ENCODE measurements at regions not wholly inside any gene's neighbourhood (a gene's known extent, or its start where the extent isn't known, plus 50 kb on each side); places are given as distances from the start of the nearest gene placed in this dataset.
"Not testable (repeated sequence)": the region's sequence is repeated elsewhere in the genome, so short reads cannot be mapped to it uniquely, and the experiment has no call there.

DNA sequence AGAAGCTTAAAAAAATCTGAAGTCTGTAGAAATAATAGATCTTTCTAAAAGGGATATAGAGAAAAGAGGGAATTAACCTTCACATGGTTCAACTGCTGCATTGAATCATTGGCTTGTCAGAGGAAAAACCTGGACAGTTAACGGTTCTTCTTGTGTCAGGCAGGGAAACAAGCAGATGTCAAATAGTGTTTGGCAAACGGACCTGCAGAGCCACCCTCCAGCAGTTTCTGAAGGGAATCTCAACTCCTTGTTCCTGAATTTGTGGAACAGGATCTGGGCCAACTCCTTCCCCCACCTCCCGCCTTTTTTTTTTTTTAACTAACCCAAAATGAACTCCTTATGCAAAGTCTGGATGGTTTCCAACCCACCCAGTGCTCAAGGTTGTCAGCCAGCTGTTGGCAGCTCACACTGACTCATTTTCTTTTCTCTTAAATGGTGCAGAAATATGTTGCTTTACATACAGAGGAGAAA is 187.3 kb downstream of the CAND1 start:
- DNase-seq (ENCODE audit: low read depth in 2 of 2) = no peak

DNA sequence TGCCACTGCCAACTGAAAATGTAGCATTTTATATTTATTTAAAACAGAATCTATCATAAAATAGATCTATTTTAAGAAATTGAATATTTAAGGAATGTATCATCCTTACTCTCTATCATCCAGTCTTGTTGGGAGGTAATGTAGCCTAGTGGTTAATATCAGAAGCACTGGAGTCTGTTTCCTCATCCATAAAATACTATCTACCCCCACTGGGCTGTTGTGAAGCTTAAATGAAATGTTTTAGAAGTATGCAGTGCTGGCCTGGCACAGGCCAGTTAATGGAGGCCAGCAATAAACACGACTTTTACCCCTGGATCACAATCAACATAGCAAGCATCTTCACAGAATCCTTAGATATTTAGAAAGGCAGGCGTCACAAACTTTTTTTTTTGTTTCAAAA is 188.0 kb downstream of the CAND1 start:
- no peak for DNase-seq (ENCODE audit: low read depth in 2 of 2)

DNA sequence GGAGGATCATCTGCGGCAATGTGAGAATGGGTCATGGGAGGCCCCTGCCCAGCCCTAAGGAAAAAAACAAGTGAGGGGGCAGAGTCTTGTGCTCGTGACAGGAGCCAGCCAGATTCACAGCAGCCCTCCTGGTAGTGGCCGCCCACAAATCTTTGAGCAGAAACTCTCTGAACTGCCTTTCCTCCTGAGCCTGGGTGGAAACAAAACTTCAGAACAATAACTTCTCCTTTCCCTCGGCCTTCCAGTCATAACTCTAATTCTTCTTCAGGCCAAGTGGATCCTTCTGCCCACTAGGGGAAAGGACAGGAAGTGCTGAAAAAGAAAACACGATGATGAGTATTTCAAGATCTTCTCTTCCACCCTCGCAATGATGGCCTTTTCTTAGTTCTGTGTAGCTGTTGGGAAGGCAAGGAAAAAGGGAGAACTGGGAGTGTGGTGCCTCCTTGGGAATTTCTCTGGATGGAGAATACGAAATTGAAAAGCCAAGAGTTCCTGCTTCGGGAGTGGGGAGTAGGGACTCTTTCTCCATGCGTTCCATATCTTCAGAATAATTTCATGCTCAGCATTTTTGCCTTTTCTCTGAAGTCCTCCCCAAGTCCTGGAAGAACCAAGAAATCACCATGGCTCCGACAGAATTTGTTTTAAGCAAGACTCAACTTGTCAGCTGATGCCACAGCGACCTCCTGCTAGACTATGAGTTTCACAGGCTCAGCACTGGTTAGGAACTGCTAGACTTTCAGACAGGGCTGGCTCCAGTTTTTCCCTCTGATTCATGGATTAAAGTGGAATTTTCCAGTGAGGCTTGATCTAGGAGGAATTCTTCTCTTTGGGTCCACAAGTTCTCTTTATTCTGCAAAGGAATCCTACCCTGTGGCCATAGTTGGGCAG is 188.9 kb downstream of the CAND1 start:
- no peak for DNase-seq (ENCODE audit: low read depth in 2 of 2)

DNA sequence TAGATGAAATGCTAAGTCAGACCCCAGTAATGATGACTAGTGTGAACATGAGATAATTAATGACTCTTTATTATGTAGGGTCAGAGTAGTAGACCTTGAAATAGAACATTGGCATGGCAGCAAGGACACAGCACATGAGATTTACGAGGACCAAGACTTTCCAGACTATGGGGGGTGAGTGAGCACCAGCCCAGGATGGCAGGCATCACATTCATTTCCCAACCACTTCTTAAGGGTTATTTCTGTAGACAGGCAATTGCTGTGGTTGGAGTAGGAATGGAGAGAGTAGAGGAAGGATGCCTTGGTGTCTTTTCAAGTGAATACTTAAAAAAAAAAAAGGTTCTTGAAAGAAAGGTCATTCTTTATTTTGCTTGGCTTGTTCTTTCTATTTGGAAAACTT is 189.4 kb upstream of the DYRK2 start:
- DNase-seq (ENCODE audit: low read depth in 2 of 2) = no peak

DNA sequence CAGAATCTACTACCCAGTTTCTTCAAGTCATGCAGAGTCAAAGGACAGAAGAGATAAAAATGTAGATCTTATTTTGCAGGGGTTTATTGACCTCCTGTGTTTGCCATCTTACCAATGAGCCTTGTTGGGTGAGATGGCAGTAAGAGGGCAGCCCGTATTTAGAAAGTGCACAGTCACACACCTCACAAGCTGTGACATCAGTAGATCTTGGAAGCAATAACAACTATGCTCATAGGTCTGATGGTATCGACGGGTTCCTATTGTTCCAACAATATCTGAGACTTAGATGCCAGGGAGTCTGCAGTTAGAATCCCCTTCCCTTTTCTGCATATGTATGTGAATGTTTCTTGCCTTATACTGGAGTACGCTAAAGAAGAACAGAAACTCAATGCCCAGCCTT is 189.0 kb upstream of the DYRK2 start:
- no peak for DNase-seq (ENCODE audit: low read depth in 2 of 2)

DNA sequence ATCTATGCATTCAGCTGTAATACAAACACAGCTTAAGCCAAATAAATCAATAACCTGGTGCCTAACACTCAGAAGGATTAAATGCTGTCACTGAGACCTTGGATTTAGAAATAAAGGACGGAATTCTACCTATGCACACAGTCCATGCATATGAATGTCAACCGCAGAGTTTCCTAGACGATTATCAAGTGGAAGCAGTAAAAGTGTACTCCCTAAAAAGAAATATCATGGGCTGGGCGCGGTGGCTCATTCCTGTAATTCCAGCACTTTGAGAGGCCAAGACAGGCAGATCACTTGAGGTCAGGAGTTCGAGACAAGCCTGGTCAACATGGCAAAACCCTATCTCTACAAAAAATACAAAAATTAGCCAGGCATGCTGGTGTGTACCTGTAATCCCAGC is 188.2 kb upstream of the DYRK2 start:
- DNase-seq (ENCODE audit: low read depth in 2 of 2) = no peak

DNA sequence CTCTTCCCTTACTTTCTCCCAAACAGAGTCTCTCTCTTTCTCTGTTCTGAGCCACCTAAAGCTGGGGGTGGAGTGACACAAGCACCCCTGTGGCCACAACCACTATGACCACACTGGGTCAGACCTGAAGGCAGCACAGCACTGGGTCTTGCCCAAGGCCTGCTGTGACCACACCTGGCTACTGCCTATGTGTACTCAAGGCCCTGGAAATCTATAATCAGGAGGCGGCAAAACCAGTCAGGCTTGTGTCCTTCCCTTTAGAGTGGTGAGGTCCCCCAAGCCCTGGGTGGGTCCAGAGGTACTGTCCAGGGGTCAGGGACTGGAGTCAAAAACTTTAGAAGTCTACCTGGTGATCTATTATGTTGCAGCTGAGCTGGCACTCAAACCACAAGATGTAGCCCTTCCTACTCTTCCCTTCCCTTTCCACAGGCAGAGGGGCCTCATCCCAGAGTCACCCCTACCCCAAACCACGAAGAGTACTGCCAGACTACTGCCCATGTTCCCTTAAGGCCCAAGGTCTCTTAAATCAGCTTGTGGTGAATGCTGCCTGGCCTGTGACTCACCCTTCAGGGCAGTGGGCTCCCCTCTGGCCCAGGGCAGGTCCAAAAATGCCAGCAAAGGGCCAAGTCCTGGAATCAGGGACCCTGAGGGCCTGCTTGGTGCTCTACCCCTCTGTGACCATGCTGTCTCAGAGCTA is 179.8 kb upstream of the DYRK2 start:
- no peak for DNase-seq (ENCODE audit: low read depth in 2 of 2)

DNA sequence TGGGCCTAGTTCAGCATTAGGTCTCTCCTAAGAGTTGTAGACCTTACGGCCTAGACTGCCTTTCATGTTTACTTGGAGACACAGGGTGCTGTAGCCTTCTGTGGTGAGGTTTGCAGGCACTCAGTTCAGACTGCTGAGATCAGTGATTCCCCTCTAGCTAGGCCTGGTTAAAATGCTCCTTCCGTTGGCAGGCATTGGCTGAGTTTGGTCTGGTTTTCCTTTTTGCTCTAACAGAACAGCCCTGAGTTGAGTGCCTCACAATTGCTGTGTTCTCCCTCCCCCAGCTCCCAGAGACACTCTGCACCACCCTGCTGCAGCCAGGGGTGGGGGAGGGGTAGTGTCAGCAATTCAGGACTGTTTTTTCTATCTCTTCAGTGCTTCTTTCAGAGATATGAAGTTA is 178.9 kb upstream of the DYRK2 start:
- DNase-seq (ENCODE audit: low read depth in 2 of 2) = no peak

DNA sequence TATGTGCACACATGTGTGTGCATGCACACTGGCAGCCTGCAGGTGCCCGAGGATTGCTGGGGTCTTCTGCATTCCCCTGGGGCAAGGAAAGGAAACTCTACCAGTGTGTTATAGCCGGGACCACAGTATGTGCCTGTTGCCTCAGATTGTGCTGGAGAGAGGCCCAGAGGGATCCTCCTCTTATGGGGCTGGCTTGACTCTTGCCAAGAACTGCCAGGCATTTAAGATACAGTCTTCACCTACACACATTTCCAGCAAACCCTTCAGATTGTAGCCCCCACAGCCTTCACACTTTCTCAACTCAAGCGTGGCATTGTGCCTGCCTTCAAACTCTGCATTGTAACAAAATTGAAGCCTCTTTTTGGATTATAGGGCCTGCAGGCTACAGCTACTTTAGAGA is 176.7 kb upstream of the DYRK2 start:
- DNase-seq (ENCODE audit: low read depth in 2 of 2) = no peak

DNA sequence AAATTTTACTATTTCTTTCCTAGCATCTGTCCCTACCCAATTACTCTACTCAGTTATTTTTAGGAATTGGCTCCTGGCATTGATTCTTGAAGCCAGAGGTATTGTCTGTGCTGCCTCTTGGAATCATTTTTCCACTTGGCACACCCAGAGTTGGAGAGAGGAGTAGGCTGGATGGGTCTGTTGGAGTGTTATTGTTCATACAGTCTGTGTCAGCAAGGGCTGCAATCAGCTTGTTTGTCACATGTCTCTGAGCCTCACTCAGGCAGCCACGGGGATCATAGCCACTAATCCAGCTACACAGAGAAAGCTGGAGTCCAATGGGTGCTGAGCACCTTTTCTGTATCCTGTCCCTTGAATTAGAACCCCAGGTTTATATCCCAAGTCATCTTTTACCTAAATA is 176.0 kb upstream of the DYRK2 start:
- no peak for DNase-seq (ENCODE audit: low read depth in 2 of 2)

DNA sequence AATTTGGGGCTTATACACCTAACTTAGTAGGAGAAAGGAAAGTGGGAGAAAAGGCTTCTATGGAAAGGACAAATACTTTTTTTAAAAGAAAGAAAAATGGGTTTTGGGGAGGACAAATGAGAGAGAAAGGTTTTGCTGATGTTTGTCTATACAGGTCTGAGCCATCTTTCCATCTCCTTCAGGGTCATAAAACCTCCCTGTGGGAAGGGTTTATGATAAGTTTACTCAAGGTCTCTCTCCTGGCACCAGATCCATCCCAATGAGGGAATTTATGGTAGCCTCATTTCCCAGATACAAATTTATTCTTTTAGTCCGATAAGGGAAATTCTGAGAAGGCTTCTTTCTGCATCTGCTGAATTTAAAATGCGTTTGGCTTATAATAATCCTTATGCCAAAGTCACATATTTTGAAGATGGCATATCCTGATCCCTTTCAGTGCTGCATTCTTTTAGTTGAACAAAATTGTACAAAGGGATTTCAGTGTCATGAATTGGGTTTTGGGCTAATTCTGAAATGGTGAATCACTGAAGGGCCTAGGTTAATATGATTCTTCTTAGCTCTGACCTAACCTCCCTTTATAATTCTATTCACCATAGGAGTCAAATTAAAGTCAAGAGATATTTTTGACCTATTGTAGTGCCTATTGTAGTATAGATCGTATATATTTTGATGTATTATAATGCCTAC is 173.5 kb upstream of the DYRK2 start:
- DNase-seq (ENCODE audit: low read depth in 2 of 2) = no peak

DNA sequence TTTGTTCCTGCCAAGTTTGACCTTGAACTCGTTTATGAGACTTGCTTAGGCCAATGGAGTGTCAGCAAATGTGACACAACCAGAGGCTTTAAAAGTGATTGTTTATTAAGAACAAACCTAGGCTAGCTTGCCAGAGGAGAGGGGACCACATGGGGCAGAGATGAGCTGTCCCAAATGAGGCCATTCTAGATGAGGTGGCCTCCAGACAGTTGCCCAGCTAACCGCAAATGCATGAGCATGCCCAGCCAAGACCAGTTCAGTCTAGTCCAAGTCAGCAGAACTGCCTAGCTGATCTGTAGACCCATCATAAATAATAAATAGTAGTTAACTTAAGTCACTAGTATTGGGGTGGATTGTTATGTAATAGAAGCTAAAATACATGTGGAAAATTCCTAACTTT is 172.8 kb upstream of the DYRK2 start:
- no peak for DNase-seq (ENCODE audit: low read depth in 2 of 2)

DNA sequence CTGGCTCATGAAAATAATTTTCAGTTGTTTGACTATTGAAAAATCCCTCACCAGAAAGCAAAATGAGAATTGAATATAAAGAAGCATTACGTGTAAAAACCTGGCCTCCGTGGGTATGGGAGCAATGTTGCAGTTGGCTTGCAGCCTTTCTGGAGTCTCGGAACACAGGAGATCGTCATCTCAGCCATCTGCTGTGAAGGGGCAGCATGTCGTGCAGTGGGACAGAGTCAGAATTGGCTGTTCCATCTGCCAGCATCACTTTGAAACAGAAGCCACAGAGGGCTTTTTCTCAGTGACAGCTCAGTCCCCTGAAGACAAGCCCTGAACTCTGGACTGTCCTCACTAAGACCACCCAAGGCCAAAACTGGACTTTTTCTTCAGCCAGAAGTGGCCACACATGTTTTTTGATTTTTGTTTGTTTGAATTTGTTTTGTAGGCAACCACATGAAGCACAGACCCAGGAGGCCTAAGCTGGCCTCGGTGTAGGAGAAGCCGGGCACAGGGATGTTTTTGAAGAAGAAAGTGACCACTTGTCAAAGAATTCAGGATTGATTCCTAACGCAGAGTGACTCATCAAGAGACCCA is 170.8 kb upstream of the DYRK2 start:
- no peak for DNase-seq (ENCODE audit: low read depth in 2 of 2)

DNA sequence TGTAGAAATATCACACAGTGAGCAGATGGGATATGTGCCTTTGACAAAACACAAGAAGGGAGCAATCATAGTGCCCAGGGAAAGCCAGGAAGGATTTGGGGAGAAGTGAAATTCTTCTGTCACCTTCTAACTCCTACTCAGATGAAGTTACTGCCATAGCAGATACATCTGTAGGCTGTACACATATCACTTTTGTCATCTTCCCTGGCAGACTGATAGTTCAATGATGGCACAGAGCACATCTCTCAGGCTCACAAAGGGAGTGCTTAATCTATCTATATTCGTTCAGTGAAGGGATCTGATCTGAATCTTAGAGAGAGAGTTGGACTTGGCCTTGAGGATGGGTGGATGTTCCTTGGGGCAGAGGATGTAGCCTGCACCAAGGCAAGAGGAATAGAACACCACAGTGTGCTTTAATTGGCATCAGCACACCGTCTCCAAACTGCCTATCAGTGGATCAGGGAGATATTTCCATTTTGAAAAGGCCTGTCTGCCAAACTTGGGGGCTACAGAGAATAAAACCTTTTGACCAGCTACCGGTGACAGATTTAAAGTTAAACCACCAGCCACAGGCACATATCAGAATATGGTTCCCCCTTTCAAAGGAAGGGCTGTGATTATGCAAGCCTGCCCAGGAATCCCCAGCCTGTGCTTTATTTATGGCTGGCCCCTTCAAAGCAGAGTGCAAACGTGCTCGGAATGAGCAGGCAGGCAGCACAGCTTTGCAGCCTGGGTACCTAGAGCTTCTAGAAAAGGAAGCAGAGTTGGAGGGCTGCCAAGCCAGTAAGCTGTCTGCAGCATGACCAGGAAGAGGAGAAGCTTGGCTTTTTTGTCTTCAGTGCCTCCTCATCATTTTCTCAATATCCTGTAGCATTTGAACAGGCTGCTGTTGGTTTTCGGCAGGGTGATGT is 165.5 kb upstream of the DYRK2 start:
- peak; percentile 8 to 13 for DNase-seq (ENCODE audit: low read depth in 2 of 2)

DNA sequence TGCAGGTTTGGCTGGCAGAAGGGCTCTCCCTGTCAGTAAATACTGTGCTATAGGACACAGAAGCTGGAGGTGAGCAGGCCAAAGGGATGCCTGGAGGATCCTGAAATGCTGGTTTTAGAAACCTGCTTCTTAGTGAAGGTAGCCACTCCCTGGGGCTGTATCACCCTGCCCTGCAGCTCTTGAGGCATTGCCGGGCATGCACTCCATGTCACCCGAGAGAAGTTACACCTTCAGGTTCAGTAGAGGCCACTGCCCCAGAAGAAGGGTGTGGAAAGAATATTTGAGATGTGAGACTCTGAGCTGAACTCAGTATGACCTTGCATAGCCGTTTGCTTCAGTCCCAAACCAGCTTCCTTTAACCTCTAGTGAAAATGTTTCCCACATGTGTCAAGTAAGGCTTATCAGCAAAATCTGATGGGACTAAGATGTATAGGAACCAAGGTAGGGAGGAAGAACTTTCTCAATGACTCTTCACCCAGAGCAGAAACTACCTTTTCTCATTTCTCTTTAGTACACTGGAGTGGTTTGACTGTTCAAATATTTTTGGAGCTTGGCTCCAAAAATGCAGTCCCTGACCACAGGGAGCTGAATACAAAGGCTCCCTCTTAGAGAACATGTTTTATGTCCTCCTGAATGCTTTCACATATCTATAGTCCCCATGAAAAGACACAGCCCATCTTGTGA is 164.5 kb upstream of the DYRK2 start:
- no peak for DNase-seq (ENCODE audit: low read depth in 2 of 2)

DNA sequence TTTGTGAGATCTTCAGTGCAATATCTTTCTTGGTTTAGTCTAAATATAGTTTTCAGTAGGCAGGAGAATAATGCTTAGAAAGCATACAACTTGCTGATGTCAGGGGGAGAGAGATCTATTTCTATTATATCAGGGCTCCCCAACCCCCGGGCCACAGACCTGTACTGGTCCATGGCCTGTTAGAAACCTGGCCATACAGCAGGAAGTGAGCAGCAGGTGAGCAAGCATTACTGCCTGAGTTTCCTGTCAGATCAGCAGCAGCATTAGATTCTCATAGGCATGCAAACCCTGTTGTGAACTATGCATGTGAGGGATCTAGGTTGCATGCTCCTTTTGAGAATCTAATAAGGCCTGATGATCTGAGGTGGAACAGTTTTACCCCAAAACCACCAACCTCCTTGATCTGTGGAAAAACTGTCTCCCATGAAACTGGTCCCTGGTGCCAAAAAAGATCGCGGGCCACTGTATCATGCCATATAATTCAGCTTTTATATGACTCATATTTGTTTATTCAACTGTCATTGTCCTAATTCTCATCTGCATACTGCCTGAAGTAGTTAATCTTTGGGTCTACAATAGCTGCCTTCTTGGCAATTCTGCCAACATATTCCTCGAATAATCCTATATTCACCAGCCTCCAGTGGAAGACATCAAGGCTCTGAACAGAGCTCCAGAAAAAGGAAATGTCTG is 163.6 kb upstream of the DYRK2 start:
- DNase-seq (ENCODE audit: low read depth in 2 of 2) = no peak

DNA sequence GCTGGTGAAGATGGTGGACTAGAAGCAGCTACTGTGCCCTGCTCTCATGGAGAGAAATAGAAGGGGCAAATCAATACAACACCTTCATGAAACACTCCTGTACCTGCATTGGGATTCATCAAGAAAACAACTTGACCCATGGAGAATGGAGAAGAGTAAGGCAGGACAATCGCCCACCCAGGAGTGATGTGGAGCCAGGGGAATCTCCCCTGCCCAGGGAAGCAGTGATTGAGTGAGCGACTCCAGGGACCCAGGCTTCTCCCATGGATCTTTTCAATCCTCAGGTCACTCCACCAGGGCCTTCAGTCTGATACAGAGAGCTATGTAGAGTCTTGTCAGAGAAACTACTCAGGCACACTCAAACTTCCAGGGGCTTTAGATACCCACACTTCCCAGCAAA is 161.9 kb upstream of the DYRK2 start:
- DNase-seq (ENCODE audit: low read depth in 2 of 2) = no peak

DNA sequence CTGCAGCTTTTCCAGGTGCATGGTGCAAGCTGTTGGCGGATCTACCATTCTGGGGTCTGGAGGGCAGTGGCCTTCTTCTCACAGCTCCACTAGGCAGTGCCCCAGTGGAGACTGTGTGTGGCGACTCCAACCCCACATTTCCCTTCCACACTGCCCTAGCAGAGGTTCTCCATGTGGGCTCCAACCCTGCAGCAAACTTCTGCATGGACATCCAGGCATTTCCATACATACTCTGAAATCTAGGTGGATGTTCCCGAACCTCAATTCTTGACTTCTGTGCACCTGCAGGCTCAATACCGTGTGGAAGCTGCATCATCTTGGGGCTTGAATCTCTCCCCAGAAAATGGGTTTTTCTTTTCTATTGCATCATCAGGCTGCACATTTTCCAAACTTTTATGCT is 160.2 kb upstream of the DYRK2 start:
- DNase-seq (ENCODE audit: low read depth in 2 of 2) = not testable (repeated sequence)

DNA sequence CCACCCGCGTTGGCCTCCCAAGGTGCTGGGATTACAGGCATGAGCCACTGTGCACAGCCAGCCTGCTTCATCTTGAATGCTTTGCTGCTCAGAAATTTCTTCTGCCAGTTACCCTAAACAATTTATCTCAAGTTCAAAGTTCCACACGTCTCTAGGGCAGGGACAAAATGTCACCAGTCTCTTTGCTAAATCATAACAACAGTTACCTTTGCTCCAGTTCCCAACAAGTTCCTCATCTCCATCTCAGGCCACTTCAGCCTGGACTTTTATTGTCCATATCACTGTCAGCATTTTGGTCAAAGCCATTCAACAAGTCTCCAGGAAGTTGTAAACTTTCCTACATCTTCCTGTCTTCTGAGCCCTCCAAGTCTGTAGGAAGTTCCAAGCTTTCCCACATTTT is 159.5 kb upstream of the DYRK2 start:
- DNase-seq (ENCODE audit: low read depth in 2 of 2) = no peak

DNA sequence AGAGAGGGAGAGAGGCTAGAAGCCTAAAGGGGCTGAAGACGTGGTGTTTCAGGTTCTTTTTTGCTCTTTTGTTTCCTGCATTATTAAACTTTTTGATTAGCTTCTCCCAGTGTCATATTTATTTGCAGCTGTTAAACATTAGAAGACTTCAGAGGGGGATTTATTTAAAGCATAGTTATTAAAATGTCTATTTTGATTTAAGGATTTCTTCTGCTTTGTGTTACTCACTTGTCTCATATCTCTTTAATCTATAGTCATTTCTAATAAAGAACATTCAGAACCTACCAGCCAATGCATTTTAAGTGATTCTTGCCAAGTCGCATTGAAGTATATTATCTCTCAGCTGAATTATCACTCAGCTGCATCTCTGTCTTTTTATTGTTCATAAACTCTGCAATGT is 152.0 kb upstream of the DYRK2 start:
- no peak for DNase-seq (ENCODE audit: low read depth in 2 of 2)
